HL-60 (cell line): ENCODE measurements at regions not wholly inside any gene's neighbourhood (a gene's known extent, or its start where the extent isn't known, plus 50 kb on each side); places are given as distances from the start of the nearest gene placed in this dataset.

ENCODE experiments used
- GABPA ChIP-seq: IDR thresholded peaks from 2 replicates; pipeline ENCODE4 v1.6.1; 2012; ENCODE audit warnings: low read depth
- POLR2AphosphoS5 ChIP-seq: IDR thresholded peaks from 2 replicates; pipeline ENCODE4 v1.6.1; 2012; ENCODE audit warnings: low read depth
- REST ChIP-seq: IDR thresholded peaks from 2 replicates; pipeline ENCODE4 v1.6.1; 2012; ENCODE audit warnings: low read depth; ENCODE audit not compliant: insufficient replicate concordance
- SPI1 ChIP-seq: IDR thresholded peaks from 2 replicates; pipeline ENCODE4 v1.6.1; 2012; ENCODE audit warnings: low read depth, mild to moderate bottlenecking, borderline replicate concordance
- TF ChIP-seq, protein P1 (sequence below): IDR thresholded peaks from one replicate; pipeline ENCODE4 v1.5.1; 2011; ENCODE audit warnings: low read length, control low read depth, inconsistent platforms; ENCODE audit not compliant: insufficient read depth

DNA sequence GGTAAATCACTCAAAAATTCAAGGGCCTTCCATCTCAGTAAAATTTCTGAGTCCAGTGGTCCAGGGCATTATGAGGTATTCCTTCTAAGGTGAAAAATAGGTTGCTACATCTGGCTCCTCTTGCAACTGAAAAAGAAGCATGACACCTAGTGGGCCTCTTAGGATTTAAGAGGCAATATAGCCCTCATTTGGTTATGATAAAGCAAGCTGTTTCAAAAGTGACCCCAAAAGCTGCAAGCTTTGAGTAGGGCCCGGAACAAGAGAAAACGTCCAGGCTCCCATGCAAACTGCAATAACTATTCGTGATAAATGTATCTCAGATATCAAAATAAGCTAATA is 1910.2 kb upstream of the PRR20A start:
- TF ChIP-seq, protein P1, sequence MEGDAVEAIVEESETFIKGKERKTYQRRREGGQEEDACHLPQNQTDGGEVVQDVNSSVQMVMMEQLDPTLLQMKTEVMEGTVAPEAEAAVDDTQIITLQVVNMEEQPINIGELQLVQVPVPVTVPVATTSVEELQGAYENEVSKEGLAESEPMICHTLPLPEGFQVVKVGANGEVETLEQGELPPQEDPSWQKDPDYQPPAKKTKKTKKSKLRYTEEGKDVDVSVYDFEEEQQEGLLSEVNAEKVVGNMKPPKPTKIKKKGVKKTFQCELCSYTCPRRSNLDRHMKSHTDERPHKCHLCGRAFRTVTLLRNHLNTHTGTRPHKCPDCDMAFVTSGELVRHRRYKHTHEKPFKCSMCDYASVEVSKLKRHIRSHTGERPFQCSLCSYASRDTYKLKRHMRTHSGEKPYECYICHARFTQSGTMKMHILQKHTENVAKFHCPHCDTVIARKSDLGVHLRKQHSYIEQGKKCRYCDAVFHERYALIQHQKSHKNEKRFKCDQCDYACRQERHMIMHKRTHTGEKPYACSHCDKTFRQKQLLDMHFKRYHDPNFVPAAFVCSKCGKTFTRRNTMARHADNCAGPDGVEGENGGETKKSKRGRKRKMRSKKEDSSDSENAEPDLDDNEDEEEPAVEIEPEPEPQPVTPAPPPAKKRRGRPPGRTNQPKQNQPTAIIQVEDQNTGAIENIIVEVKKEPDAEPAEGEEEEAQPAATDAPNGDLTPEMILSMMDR: no peak
- TF ChIP-seq POLR2AphosphoS5: no peak
- TF ChIP-seq GABPA: no peak
- no peak for TF ChIP-seq REST
- TF ChIP-seq SPI1: no peak
